ENCODE measurements at regions not wholly inside any gene's neighbourhood (a gene's known extent, or its start where the extent isn't known, plus 50 kb on each side); places are given as distances from the start of the nearest gene placed in this dataset.
"Not testable (repeated sequence)": the region's sequence is repeated elsewhere in the genome, so short reads cannot be mapped to it uniquely, and the experiment has no call there.

DNA sequence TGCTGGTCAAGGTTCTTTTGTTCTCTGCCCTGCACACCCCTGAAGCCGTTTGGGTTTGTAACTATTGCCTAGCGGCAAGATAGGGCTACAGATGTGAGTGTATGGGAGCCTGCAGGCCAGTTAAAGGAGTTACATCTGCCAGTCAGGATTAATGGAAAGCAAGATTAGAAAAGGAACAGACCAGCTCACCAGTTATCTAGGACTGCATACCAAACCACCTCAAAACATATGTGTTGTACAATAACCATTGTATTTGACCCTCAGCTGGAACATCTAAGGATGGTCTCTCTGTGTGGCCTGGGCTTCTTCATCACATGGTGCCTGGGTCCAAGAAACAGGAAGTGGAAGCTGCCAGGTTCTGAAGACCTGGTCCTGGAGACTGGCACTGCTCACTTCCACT, 52.5 kb upstream of the FBXO28 start:
- DNase-seq: no peak

DNA sequence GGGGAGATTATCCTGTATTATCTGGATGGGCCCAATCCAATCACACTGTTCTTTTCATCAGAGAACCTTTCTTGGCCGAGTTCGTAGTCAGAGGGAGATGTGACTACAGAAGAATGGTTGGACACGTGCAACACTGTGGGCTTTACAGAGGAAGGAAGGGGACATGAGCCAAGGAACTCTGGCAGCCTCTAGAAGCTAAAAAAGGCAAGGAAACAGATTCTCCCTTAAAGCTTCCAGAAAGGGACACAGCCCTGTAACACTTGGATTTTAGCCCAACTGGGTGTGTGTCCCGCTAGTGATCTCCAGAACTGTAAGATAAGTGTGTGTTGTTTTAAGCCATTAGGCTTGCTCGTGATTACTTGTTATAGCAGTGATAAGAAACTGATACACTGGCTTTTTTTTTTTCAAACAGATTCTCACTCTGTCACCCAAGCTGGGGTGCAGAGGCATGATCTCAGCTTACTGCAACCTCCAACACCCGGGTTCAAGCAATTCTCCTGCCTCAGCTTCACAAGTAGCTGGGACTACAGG, 53.9 kb upstream of the FBXO28 start:
- DNase-seq: no peak

DNA sequence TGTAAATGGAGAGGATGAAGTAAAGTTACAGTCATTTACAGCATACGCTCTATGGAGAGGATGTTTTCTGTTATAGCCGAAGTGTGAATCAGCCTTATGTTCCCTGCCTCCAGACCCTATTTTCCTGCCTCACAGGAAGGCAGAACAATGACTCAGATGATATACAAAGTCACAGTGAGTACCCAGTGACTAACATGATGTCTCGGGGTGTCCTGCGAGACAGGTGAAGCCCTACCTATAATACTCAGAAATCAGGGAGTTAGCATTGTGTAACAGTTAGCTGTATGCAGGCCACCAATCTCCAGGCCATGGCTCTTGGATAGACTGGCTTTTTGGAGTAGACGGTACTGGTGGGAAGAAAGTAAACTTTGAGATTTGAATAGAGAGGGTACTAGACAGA, 55.6 kb upstream of the FBXO28 start:
- no peak for DNase-seq

DNA sequence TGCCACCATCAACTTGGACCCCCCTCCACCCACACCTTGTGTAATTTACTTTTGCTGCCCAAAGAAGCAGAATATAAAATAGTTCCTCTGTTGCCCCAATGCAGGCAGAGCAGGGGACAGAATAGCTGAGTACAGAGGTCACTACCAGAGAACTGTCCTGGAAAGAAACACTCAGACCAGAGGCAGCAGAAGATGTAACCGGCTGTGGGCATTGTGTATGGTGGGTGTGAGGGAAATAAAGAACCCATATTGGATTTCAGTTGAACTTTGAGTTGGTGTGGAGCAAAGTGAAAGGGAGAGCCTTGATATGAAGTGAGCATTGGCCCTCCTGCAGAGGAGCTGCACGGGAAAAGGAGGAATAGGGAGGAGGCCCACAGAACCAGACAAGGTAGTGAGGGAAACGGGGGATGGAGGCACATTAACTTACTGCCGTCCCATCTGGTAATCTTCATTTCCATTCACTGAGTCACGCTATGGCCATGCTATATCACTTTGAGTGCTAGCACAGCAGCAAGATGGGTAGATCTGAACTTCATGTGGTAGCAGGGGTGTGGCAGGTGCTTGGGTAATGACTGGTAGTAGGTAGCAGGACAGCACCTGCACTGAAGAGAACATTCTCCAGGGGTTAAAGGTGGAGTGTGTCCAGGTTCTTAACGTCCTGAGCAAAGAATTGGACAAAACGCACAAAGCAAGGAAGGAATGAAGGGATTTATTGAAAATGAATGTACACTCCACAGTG, 56.3 kb upstream of the FBXO28 start:
- no peak for DNase-seq

DNA sequence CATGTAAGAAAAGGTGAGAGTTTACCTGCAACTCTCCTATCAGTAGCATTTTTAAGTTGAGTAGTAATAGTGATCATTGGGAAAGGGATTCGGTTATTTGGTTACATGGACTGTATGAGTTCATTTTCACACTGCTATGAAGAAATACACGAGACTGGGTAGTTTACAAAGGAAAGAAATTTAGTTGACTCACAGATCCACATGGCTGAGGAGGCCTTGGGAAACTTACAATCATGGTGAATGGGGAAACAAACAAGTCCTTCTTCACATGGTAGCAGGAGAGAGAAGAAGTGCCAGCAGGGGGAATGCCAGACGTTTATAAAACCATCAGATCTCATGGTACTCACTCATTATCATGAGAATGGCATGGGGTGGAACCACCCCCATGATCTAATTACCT, 59.3 kb upstream of the FBXO28 start:
- no peak for DNase-seq

GRCh38 chr1:224054012-224054411, 59.9 kb upstream of the FBXO28 start:
- no peak for DNase-seq

DNA sequence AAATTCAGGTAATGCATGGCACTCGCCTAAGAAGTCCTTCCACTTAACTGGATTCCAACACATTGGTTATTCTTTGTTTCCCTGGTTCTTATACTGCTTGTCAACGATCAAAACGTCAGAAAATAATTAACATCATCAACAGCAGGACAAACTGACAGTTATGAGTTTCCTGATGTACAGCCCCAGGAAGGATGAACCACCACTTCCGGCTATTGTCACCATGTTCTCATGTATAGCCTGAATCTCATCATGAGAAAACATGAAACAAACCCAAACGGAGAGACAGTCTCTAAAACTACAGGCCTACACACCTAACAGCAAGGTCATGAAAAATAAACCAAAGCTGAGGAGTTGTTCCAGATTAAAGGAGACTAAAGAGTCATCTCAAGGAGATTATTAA, 60.5 kb upstream of the FBXO28 start:
- DNase-seq: no peak

- no peak for DNase-seq
Observed at GRCh38 chr1:224052772-224053171, 61.1 kb upstream of the FBXO28 start.

GRCh38 chr1:224051782-224052181, 62.1 kb upstream of the FBXO28 start:
- DNase-seq: not testable (repeated sequence)

GRCh38 chr1:224051086-224051406, 62.9 kb upstream of the FBXO28 start:
- no peak for DNase-seq

DNA sequence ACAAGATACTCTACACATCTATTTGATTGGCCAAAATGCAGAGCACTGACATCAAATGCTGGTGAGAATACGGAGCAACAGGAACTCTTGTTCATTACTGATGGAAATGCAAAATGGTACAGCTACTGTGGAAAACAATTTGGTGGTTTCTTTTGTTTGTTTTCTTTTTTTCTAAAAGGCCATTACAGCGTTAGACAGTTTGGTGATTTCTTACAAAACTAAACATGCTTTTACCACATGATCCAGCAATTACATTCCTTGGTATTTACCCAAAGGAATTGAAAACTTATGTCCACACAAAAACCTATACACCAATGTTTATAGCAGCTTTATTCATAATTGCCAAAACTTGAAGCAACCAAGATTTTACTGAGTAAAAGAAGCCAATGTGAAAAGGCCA, 66.4 kb upstream of the FBXO28 start:
- DNase-seq: no peak

GRCh38 chr1:224045556-224045955, 68.4 kb upstream of the FBXO28 start:
- no peak for DNase-seq

DNA sequence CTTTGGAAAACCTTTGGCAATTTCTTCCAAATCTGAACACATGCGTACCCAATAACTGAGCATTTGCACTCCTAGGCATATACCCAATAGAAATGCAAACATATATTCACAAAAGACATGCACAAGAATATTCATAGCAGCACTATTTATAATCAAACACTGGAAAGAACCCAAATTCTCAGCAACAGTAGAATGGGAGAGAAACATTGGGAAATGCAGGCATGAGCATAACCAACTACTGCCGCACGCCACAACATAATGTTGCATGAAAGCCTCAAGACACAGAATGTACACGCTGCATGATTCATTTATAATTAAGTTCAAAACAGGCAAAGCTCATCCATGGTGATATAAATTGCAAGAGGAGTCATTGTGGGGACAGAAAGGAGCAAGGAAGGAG, 69.5 kb upstream of the FBXO28 start:
- no peak for DNase-seq

DNA sequence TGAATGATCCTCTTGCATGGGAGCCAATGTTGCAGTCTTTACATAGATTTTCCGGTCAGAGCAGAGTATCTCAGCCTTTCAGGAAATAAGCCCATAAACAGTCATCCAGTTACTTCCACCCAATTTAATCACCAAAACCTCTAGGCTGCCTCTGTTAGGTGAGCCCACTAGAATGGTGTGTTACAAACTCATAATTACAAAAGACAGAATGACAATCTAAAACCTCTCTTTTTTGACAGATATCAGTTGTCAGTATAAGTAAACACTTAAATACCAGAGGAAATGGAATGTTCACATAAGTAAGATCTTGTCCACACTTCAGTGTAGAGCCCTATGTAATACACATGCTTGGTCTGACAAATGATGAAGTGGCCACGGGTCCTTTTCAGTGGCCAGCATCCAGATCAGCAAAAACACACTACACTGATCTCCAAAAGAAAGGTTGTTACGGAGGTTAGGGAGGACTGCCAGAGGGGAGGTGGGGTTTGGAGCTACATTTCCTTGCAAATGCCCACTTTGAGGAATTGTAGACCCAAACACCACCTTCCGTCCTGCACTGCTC, 71.3 kb upstream of the FBXO28 start:
- no peak for DNase-seq

DNA sequence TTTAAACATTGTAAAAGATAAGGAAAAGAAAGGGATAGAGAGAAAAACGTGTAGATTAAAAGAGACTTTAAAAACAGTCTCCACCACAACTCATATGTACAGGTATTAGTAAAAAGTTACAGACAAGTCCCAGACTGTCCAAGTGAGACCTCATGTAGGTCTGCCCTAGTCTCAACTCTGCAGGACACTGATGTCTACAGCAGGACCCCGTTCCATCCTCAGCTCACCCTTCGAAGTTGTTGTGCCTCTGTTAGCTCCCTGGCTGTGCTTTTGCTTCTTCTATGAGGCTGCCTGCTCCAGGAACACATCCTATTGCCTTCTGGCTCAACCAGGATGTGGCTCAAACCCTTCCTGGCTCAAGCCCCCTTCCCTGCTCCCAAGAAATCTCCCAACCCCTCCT, 72.9 kb upstream of the FBXO28 start:
- DNase-seq: no peak

- DNase-seq: not testable (repeated sequence)
Observed at GRCh38 chr1:224040423-224040822, 73.5 kb upstream of the FBXO28 start.

GRCh38 chr1:224040006-224040405, 73.9 kb upstream of the FBXO28 start:
- DNase-seq: not testable (repeated sequence)

GRCh38 chr1:224038832-224039231, 75.1 kb upstream of the FBXO28 start:
- DNase-seq: not testable (repeated sequence)

GRCh38 chr1:224037362-224037761, 76.5 kb upstream of the FBXO28 start:
- DNase-seq: not testable (repeated sequence)

DNA sequence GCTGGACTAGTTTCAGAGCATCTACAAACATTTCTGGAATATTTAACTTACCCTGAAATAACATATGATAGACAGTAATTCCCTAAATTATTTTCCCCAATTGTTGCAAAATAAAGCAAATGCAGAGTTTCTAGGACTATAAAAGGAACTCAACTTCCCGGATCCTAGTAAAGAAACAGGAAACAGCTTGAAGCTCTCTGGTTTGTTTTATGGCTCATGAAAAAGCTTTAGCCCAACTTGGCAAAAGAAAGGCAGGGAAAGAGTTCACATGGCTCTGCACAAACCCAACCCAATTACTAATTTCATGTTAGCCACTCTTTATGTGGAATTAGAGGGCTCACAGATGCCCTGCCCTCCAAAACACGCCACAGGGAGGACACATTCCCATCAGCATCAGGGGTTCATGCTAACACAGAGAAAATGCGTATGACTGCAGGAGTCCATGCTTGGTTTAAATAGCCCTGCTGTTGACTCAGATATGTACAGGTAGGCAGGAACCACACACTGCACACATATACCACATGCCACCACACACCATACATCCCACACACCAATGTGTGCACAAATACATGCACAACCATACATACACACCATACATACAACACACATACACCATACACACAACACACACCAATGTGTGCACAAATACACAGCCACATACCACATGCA, 81.2 kb upstream of the FBXO28 start:
- not testable (repeated sequence) for DNase-seq

DNA sequence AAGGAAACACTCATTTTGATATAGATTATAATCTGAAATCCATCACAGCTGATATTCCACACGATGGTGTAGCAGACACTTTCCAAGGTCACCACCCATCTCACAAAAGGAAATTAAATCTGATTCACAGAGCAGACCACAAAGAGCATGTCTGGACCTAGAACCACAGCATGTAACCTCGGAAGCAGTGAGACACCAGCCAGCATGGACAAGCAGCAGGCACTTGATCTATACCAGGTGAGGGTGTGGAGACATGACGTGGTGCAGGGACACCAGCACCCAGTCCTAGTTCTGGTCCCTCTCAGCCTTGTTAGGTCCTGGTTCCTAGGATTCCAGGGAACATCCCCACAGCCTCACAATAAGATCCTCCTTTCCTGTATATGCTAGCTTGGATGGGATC, 81.9 kb upstream of the FBXO28 start:
- not testable (repeated sequence) for DNase-seq

DNA sequence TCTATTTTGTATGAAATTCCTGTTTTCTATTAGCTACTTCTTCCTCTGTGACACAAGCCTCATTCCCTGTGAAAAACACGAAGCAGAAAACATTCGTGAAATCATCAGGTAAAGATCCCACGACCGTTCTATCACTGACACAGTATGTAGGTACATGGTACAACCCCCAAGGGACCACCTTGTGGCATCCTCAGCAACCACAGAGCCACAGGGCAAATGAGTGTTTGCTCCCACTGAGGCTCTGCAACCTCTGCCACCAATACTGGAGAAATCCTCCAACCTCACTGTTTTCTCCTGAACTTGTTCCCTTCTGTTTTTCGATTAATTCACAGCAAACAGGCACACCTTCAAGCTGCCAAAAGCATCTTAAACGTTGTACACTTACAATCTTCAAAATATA, 83.7 kb upstream of the FBXO28 start:
- DNase-seq: not testable (repeated sequence)

DNA sequence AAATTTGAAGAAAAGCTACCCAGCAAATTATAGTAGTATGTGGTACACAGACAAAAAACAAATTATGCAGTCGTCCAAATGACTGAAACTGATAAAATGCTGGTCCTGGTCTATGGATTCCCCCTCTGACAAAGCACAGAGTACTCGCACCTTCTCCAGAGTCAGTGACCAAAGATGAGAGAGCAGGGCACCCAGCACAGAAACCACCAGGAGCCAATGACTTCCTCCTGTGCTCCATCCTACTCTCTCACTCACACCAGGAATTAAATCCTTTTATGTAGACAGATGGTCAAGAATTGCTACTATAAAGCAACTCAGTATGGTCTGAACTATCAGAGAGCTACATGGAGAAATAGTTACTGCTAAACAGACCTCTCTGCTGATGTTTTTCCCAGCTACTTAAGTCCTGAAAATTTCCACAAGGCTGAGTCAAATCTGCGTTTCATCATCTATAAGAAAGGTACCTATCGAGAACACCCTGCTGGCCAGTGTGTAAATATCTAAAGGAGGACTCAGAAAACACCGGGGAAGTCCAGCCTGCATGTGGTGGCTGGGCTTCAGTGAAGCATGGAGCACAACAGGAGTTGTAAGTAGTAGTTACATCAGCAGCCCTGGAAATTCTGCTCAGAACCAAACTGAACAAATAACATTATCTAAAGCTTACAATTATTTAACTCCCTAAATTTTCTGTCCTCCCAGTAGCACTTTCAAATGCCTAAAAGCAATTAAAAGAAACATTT, 84.5 kb upstream of the FBXO28 start:
- DNase-seq: not testable (repeated sequence)

DNA sequence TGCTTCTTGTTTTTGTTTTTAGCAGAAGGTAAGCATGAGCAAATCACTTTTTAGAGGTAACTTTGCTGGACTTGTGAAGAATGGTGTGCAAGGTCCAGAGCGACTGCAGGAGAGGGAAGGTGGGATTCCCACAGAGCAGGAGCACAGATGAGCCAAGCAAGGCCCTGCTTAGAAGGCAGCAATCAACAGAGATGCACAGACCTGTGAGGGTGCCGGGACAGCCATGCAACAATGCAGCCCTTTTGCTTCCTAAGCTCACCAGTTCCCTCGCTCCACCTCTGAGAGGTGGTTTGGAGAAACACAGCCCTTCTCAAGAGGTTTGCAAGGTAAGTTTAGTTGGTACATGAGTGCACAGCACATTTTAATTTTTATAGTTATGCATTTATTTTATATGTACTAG, 85.1 kb upstream of the FBXO28 start:
- not testable (repeated sequence) for DNase-seq

Data from NCI-H187 (cell line).